Large intestine (tissue), 3 donors: ENCODE measurements at regions not wholly inside any gene's neighbourhood (a gene's known extent, or its start where the extent isn't known, plus 50 kb on each side); places are given as distances from the start of the nearest gene placed in this dataset.
"Not testable (repeated sequence)": the region's sequence is repeated elsewhere in the genome, so short reads cannot be mapped to it uniquely, and the experiment has no call there.

Experiments
- DNase-seq, 2 donors: peaks; one replicate each; pipeline versions ENCODE4 v3.0.0 to v3.0.0-alpha.2; 2013
- H3K27ac ChIP-seq: one replicate; pipeline ENCODE4 v1.5.1; 2013; ENCODE audit warnings: low read length
- H3K27me3 ChIP-seq: 2 replicates; pipeline ENCODE4 v1.6.1; 2013; ENCODE audit warnings: low read length; ENCODE audit not compliant: control insufficient read depth, insufficient read depth
- H3K36me3 ChIP-seq: 2 replicates; pipeline ENCODE4 v1.6.1; 2013; ENCODE audit warnings: low read length; ENCODE audit not compliant: control insufficient read depth, insufficient read depth
- H3K4me1 ChIP-seq: one replicate; pipeline ENCODE4 v1.6.1; 2013; ENCODE audit warnings: low read length; ENCODE audit not compliant: control insufficient read depth, insufficient read depth
- H3K4me3 ChIP-seq: one replicate; pipeline ENCODE4 v1.5.1; 2013; ENCODE audit warnings: low read length
- H3K9me3 ChIP-seq: one replicate; pipeline ENCODE4 v1.6.1; 2013; ENCODE audit warnings: mild to moderate bottlenecking, low read depth, low read length, moderate library complexity; ENCODE audit not compliant: control insufficient read depth
- WGBS: methylation state at CpG from one replicate; pipeline ENCODE4 v1.1.5; 2013; ENCODE audit warnings: low lambda C conversion rate; ENCODE audit not compliant: insufficient coverage; 5-methylcytosine and 5-hydroxymethylcytosine counted together

DNA sequence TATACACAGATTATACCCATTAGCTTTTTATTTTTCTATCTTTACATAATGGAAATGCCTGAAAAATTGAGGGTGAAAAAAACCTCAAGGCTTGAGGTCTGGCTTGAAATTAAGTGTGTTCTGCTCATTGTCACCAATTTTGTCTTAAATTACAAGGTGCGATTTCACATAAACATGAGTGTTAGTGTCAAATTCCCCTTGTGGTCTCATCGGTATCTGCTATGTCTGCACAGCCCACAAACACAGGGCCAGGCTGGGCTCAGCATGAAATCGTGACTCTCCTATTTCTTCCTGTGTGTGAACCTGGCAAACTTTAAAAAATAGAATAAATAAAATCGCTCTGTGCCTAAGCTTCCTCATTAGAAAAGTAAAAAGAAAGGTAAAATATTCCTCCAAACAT, 109.1 kb downstream of the CRLF2 start:
- H3K36me3 ChIP-seq: no peaks in the 10 kb centered on the region
- no peak overlapping the region for H3K4me3 ChIP-seq
- no peaks in the 10 kb centered on the region for H3K27me3 ChIP-seq
- DNase-seq: no peak
- H3K9me3 ChIP-seq: peaks cover 11% of the 10 kb centered on the region
- no peaks in the 10 kb centered on the region for H3K4me1 ChIP-seq
- H3K27ac ChIP-seq: no peak overlapping the region
- 100% methylated on average over 1 of the region's 4 CpGs for WGBS

DNA sequence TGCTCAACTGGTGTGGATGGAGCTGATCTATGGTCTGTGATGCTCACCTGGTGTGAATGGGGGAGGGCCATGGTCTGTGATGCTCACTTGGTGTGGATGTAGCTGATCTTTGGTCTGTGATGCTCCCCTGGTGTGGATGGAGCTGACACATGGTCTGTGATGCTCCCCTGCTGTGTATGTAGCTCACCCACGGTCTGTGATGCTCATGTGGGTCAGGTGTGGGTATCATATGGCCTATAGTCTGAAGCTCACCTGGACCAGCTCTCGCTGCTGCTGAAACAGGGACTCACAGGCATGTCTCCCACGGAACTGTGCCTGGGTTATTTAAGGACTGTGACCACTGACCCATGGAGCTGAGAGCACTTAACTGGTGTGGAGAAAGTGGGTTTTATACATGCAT, 109.7 kb downstream of the CRLF2 start:
- Histone ChIP-seq H3K4me3 (no peak overlapping the region), H3K36me3 (no peaks in the 10 kb centered on the region), H3K9me3 (peaks cover 11% of the 10 kb centered on the region), H3K27me3 (no peaks in the 10 kb centered on the region), H3K4me1 (no peaks in the 10 kb centered on the region), H3K27ac (no peak overlapping the region)
- DNase-seq: no peak
- no CpG with 5 or more reads among the region's 3 CpGs for WGBS

GRCh38 chrX:1102221-1102620, 110.2 kb downstream of the CRLF2 start:
- peaks cover 16% of the 10 kb centered on the region for H3K9me3 ChIP-seq
- H3K4me3 ChIP-seq, H3K36me3 ChIP-seq, H3K4me1 ChIP-seq, DNase-seq, H3K27ac ChIP-seq, H3K27me3 ChIP-seq: not testable (repeated sequence)

DNA sequence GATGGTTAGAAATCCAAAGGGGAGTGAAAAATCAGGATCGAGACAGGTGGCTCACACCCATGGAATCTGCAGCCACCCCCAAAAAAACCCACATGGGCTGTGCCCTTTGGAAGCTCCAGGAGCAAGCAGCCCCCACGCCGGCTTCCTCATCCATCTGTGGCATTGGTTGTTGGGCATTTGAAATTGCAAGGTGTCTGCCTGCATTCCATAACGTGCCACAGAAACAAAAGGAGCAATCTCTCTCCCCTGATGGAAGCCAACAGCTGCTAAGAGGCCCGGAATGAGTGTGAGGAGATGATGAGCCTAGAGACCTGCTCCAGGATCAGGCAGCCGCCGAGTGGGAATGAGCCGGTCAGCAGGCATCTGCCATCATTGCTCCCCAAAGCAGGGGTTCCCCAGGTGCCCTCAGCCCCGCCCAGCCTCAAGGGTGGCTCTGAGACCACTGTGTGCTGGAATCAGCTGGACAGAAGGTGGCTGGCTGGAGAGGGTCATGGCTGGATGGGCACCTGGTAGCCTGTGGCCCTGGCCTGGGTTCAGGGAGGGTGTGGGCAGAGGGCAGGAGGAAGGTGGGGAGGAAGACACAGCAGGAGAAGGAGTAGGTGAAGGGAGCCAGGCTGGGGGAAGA, 113.2 kb downstream of the CRLF2 start:
- no peaks in the 10 kb centered on the region for H3K27me3 ChIP-seq
- no peaks in the 10 kb centered on the region for H3K4me1 ChIP-seq
- 100% methylated on average over 1 of the region's 9 CpGs for WGBS
- no peak overlapping the region for H3K4me3 ChIP-seq
- H3K9me3 ChIP-seq: peaks cover 18% of the 10 kb centered on the region
- DNase-seq: no peak
- no peaks in the 10 kb centered on the region for H3K36me3 ChIP-seq
- H3K27ac ChIP-seq: no peak overlapping the region

DNA sequence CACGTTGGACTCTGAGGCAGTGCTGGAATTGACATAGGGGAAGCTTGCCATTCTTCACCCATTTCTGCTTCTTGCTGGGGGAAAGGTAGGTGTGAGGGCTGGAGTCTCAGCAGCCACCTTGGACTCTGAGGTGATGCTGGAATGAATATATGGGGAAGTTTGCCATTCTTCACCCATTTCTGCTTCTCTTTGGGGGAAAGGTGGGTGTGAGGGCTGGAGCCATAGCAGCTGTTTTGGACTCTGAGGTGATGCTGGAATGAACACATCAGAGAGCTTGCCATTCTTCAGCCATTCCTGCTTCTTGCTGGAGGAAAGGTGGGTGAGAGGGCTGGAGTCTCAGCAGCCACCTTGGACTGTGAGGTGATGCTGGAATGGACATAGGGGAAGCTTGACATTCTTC, 115.1 kb downstream of the CRLF2 start:
- Histone ChIP-seq H3K36me3 (no peaks in the 10 kb centered on the region), H3K27me3 (no peaks in the 10 kb centered on the region), H3K4me1 (no peaks in the 10 kb centered on the region), H3K4me3 (no peak overlapping the region), H3K9me3 (peaks cover 18% of the 10 kb centered on the region), H3K27ac (no peak overlapping the region)
- no peak for DNase-seq
- no CpG with 5 or more reads among the region's 1 CpG for WGBS

DNA sequence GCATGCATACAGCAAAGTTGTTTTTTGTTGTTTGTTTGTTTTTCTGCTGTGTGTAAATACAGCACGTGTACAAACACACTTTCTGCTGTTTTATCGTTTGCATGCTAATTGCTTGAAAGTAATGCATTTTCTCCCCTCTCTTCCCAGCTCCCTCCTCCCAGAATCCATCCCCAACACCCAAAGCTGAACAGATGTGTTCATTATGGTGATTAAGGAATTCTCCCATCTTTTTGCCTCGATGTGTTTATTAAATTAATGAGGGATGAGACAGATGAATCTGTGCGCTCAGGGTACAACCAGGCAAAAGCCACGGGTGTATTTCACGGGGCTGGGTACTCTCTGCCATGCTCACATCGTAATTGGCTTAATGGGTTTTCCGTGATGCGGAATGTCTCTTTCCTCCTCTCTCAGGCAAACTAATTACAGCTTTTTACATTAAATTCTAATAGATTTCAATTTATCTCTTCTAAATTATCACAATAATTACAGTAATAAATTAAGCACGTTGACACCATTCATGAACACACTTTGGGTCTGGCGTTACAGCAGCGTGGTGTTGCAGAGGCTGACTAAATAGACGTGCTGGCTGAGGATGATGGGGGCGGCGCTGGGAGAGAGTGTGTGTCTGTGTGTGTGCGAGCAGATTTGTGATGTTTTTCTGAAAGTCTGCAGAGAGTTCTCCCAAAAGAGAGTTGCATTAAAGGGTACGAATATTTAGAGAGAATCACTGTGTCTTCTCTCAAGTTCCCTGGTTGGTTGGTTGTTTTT, 117.7 kb downstream of the CRLF2 start:
- Histone ChIP-seq H3K27ac (no peak overlapping the region), H3K36me3 (no peaks in the 10 kb centered on the region), H3K9me3 (peaks cover 13% of the 10 kb centered on the region), H3K4me3 (no peak overlapping the region), H3K4me1 (no peaks in the 10 kb centered on the region), H3K27me3 (no peaks in the 10 kb centered on the region)
- WGBS: 80% methylated on average over 2 of the region's 17 CpGs
- no peak for DNase-seq

- DNase-seq: no peak
- H3K27me3 ChIP-seq: no peaks in the 10 kb centered on the region
- WGBS: no CpG with 5 or more reads among the region's 26 CpGs
- no peak overlapping the region for H3K4me3 ChIP-seq
- peaks cover 7% of the 10 kb centered on the region for H3K9me3 ChIP-seq
- H3K36me3 ChIP-seq: no peaks in the 10 kb centered on the region
- no peaks in the 10 kb centered on the region for H3K4me1 ChIP-seq
- H3K27ac ChIP-seq: no peak overlapping the region
Measured at GRCh38 chrX:1093586-1094421, 118.6 kb downstream of the CRLF2 start.

DNA sequence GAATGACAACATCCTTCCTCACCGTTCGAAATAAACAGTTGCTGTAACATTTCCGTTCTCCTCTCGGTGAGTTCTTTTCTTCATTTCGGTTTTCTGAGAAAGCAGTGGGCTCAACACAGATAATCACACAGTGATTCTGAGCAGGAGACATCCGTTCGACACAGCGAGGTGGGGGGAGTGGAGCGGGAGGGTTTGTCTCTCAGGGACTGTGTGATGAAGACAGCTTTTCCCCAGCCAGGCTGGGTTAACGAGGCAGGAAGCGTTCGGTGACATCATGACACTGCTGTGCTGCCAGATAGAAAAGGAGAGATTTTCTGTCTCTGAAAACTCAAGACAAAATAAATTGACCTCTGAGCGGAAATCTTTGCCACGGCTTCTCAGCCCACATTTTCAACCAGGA, 119.3 kb downstream of the CRLF2 start:
- no peak for DNase-seq
- no peaks in the 10 kb centered on the region for H3K36me3 ChIP-seq
- H3K4me1 ChIP-seq: no peaks in the 10 kb centered on the region
- H3K27ac ChIP-seq: no peak overlapping the region
- H3K27me3 ChIP-seq: no peaks in the 10 kb centered on the region
- H3K4me3 ChIP-seq: no peak overlapping the region
- H3K9me3 ChIP-seq: peaks cover 7% of the 10 kb centered on the region
- 57% methylated on average over 4 of the region's 14 CpGs for WGBS

DNA sequence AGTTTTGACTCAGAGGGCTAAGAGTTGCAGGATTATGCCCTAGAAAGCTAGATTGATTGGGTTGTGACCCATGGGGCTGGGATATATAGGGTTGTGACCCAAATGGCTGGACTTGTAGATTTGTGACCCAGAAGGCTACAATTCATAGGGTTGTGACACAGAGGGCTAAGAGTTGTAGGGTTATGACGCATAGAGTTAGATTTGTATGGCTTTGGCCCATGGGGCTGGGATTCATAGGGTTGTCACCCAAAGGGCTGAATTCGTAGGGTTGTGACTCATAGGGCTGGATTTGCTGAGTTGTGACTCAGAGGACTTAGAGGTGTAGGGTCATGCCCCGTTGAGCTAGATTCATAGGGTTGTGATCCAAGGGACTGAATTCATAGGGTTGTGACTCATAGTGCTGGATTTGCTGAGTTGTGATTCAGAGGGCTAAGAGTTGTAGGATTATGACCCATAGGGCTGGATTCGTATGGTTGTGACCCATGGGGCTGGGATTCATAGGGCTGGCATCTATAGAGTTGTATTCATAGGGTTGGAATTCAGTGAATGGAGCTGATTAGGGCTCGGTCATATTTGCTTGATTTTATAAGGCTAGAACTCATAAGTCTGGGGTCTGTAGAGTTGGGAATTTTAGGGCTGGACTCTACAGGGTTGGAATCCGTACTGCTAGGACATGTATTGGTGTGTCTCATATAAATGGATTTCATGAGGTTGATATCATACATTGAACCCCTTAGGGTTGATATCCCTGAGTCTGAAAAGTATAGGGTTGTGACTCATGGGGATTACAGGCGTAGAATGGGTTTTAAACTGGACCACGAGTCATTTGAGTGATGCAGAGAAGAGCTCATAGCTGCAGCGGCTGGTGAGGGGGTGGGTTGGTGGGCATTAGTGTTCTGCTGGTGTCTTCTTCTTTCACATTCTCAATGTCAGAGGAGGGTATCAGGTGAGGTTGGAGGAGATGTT, 125.7 kb downstream of the CRLF2 start:
- Histone ChIP-seq H3K27ac (no peak overlapping the region), H3K36me3 (no peaks in the 10 kb centered on the region), H3K4me3 (no peak overlapping the region), H3K27me3 (no peaks in the 10 kb centered on the region), H3K4me1 (no peaks in the 10 kb centered on the region), H3K9me3 (no peaks in the 10 kb centered on the region)
- DNase-seq: no peak
- no CpG with 5 or more reads among the region's 9 CpGs for WGBS

DNA sequence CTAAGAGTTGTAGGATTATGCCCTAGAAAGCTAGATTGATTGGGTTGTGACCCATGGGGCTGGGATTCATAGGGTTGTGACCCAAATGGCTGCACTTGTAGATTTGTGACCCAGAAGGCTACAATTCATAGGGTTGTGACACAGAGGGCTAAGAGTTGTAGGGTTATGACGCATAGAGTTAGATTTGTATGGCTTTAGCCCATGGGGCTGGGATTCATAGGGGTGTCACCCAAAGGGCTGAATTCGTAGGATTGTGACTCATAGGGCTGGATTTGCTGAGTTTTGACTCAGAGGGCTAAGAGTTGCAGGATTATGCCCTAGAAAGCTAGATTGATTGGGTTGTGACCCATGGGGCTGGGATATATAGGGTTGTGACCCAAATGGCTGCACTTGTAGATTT, 126.6 kb downstream of the CRLF2 start:
- DNase-seq, H3K4me1 ChIP-seq, H3K27me3 ChIP-seq, H3K27ac ChIP-seq, H3K9me3 ChIP-seq, H3K36me3 ChIP-seq, H3K4me3 ChIP-seq: not testable (repeated sequence)
- WGBS: no CpG with 5 or more reads among the region's 2 CpGs
